HG02571 (cell line): ENCODE measurements at regions not wholly inside any gene's neighbourhood (a gene's known extent, or its start where the extent isn't known, plus 50 kb on each side); places are given as distances from the start of the nearest gene placed in this dataset.

Source experiments
- ATAC-seq: cut with Tn5 transposase; IDR thresholded peaks from one replicate; pipeline ENCODE4 v1.9.1; 2021; ENCODE audit warnings: mild to moderate bottlenecking, moderate library complexity; ENCODE audit not compliant: unreplicated experiment

- no peak for ATAC-seq
Measured at GRCh38 chr5:106185661-106186081, 1485.1 kb downstream of the EFNA5 start.

DNA sequence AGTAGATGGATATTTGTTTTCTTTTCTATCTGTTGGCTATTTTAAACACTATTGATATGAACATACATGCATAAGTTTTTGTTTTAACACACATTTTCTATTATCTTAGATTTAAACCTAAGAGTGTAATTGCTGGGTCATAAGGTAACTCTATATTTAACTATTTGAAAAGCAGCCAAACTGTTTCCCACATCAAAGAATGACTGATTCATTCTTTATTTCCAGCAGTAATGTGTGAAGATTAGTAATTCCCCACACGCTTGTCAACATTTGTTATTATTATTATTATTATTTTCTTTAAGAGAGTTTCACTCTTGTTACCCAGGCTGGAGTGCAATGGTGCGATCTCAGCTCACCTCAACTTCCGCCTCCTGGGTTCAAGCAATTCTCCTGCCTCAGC, 1495.8 kb downstream of the EFNA5 start:
- ATAC-seq: no peak

DNA sequence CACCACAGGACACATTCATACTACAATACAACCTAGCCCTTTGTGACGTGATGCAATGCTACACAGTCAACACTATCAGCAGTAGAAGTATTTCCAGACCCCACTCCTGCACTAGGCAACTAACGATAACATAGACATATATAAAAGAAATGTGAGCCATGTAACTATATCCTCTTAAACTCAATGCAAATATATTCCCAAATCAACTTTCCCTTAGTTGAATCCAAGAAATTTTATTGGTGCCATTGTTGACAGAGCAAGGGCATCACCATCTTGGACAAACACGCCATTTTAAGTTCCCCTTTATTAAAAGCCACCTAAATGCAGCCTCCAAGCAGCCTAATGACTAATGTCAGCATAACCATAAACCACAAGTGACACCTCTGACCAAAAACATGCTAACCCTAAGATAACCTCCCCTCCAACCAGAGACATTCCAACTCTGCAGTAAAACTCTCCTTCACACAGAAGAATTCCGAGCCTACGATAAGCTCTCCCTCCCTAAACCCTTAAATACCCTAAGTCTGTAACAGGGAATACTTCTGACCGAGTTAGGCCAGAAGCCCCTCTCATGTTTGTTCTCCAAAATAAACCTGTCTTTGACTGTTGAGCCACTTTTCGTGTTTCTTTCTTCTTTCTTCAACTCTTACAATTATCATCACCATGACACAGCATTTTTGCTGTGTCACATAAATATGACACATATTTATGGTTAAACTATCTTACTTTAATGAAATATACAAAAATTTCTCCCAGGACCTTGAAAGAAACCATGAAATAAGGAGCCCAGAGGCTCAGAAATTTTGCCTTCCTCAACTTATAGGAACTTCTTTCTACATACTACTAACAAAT, 1497.8 kb downstream of the EFNA5 start:
- ATAC-seq: no peak

DNA sequence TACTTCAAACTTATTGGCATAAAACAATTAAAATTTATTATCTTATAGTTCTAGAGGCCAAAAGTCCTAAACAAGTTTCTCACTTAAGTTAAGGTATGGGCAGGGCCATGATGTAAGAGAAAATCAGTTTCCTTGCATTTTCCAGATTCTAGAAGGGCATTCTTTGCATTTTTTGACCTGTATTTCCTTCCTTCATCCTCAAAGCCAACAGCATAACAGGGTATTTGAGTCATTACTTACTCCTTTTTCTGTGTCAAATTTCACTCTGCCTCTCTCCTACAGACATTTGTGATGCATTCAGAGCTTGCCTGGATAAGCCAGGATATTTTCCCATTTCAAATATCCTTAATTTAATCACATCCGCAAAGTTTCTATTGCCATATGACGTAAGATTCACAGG, 1499.0 kb downstream of the EFNA5 start:
- ATAC-seq: no peak

DNA sequence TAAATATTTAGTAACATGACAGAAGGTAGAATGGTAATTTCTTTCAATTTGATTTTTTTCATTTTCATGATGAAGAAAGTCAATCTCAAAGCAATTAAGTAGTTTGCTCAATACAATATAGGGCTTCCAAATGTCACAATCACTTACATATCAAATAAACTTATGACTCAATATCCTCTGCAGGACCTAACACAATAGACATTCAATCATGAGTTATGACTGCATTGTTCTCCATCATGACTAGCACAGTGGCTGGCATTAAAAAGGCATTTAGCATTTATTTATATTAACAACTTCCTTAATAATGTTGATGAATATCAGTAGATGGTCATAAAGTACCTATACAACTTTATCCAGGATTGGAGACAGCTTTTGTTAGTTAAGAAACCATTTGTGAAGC, 1499.6 kb downstream of the EFNA5 start:
- no peak for ATAC-seq

GRCh38 chr5:106167766-106168165, 1503.0 kb downstream of the EFNA5 start:
- ATAC-seq: no peak

- no peak for ATAC-seq
Measured at GRCh38 chr5:106163233-106163632, 1507.5 kb downstream of the EFNA5 start.

DNA sequence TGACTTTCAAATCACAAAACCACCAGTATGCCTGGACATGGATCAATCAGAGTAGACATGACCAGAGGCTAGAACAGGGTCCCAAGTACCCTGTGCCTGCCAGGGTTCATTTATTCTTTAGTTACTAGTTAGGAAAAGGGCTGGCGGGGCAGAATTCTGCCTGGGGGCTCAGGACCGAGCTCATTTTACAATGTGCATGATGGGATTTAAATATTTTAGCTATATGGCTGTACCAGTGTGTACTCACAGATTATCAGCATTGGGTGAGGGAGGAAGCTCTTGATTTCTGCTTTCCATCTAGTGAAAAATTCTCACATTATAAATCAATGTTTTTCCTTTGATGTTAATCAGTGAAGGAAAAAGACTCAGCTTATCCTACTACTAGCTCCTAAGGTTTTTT, 1511.1 kb downstream of the EFNA5 start:
- no peak for ATAC-seq

DNA sequence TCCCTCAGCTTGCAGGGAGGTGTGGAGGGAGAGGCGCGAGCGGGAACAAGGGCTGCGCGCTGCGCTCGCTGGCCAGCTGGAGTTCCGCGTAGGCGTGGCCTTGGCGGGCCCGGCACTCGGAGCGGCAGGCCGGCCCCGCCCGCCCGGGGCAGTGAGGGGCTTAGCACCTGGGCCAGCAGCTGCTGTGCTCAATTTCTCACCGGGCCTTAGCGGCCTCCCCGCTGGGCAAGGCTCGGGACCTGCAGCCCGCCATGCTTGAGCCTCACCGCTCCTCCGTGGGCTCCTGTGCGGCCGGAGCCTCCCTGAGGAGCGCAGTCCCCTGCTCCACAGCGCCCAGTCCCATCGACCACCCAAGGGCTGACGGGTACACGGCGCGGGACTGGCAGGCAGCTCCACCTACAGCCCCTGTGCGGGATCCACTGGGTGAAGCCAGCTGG, 1516.4 kb downstream of the EFNA5 start:
- ATAC-seq: no peak

DNA sequence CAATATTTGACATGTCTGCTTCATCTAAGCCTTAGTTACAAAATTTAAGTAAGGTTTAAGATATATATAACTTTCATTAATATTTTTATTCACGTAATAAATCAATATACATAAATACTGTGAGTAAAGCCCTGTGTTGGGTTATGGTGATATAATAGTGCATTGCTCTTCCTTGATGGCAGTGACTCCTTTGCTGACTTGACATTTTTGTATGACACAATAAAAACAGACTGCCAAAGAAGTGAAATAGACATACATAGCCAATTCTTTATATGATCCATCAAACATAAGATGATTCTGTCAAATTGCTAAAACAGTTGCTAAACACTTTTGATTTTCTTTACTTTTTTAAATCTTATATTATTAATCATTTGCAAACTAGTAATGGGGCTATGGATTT, 1518.2 kb downstream of the EFNA5 start:
- no peak for ATAC-seq

GRCh38 chr5:106142116-106142515, 1528.6 kb downstream of the EFNA5 start:
- ATAC-seq: no peak

- ATAC-seq: no peak
Measured at GRCh38 chr5:106140101-106140500, 1530.6 kb downstream of the EFNA5 start.

- ATAC-seq: no peak
Measured at GRCh38 chr5:106136061-106136460, 1534.7 kb downstream of the EFNA5 start.

GRCh38 chr5:106135473-106135872, 1535.3 kb downstream of the EFNA5 start:
- no peak for ATAC-seq

DNA sequence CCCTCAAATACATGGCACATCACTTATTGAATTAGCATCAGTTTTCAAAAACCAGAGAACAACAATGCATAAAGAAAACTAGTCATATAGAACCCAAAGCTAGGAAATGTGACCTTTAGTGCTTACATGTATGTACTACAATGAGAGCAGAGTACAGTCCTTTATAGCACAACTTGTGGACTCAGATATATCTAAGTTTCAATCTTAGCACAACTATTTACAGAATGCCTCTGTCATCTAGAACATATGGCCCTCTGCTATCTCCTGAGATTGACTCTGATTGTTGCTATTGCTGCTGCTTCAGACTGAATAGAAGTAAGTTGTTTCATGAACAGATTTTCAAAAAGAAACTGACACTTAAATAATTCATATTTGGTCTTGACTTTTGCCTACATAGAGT, 1536.2 kb downstream of the EFNA5 start:
- ATAC-seq: no peak

DNA sequence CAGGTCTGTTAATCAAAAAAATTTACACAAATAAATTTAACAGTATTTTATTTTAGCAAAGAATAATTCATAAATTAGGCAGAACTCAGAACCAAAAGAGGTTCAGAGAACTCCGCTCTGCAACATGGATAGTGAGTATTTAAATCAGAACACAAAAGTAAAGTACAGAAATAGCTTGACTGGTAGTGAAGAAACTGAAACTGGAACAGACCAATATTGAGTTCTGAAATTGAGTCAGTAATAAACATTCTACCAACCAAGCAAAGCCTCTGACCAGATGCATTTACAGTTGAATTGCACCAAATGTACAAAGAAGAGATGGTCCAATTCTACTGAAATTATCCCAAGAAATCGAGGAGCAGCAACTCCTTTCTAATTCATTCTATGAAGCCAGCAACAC, 1542.8 kb downstream of the EFNA5 start:
- ATAC-seq: peak; percentile 93

- ATAC-seq: no peak
Measured at GRCh38 chr5:106127341-106127781, 1543.4 kb downstream of the EFNA5 start.

DNA sequence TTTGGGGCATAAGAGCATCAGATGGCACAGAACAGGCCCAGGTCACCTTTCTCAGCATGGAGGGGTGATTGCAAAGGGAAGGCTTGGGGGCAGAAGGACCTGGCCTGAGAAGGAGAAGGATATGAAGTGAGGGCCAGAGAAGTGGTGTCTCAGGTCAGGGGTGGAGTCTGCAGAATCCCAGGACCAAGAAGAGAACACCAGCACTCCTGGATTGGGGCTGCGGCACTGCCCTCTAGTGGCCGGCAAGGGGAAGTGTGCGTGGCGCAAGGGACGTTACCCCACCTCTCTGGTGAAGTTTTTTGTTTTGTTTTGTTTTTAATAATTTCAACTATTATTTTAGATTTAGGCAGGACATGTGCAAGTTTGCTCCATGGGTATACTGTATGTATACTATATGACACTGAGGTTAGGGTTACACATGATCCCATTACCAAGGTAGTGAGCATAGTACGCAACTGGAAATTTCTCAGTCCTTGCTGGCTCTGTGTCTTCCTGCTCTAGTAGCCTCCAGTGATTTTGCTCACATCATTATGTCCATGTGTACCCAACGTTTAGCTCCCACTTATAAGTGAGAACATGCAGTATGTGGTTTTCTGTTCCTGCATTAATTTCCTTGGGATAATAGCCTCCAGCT, 1548.6 kb downstream of the EFNA5 start:
- ATAC-seq: peak; percentile 80

- ATAC-seq: no peak
Measured at GRCh38 chr5:106116682-106117081, 1554.1 kb downstream of the EFNA5 start.

DNA sequence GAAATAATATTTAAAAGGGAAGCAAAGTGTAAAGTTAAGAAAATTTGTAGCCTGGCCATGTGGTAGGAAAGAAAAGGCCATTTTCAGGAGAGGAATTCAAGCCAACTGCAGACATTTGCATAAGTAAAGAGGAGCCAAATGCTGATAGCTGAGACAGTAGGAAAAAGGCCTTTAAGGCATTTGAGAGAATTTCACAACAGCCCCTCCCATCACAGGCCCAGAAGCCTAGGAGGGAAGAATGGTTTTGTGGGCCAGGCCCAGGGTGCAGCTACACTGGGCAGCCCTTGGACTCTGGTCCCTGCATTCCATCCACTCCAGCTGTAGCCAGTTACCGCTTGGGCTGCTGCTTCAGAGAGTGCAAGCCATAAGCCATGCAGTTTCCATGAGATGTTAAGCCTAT, 1556.8 kb downstream of the EFNA5 start:
- ATAC-seq: no peak

DNA sequence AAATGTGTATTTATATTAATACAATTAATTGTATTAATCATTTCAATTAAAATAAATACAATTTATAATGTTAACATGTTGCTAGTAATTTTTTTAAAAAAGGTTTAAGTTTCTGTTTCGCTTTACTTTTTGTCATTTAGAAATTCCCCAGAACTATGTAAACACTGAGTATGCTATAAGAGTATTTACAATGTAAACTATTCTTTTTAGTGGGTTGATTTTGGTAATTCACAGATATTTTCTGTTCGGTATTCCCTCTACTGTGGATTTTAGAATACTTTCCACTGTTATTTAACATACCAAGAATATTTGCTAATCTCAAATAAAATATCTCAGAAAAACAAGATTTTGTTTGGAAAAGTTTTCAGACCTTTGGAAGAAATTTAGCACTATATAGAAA, 1564.4 kb downstream of the EFNA5 start:
- ATAC-seq: no peak

- no peak for ATAC-seq
Measured at GRCh38 chr5:106097340-106097739, 1573.4 kb downstream of the EFNA5 start.
